Immature natural killer cell (primary cell): ENCODE measurements at regions not wholly inside any gene's neighbourhood (a gene's known extent, or its start where the extent isn't known, plus 50 kb on each side); places are given as distances from the start of the nearest gene placed in this dataset.
A peak's percentile ranks its signal among the peaks of the same experiment; 100 is the strongest.

ENCODE experiments used
- DNase-seq, 3 donors: peaks; one replicate each; pipeline ENCODE4 v3.0.0; 2022; ENCODE audit warnings: mixed read lengths in 1 of 3
- H3K27ac Mint-ChIP-seq, 6 donors: one replicate each; pipeline ENCODE4 v1.8.0; 2020; ENCODE audit warnings: mixed read lengths in 6 of 6, mild to moderate bottlenecking in 5 of 6, inconsistent platforms in 4 of 6, moderate library complexity in 3 of 6
- H3K27me3 Mint-ChIP-seq, 3 donors: one replicate each; pipeline ENCODE4 v1.8.0; 2020 to 2021; ENCODE audit warnings: low read depth in 3 of 3, mild to moderate bottlenecking in 3 of 3, mixed read lengths in 3 of 3, moderate library complexity in 3 of 3, inconsistent platforms in 1 of 3
- H3K36me3 Mint-ChIP-seq, 3 donors: one replicate each; pipeline ENCODE4 v1.8.0; 2020; ENCODE audit warnings: mixed read lengths in 3 of 3, inconsistent platforms in 2 of 3, mild to moderate bottlenecking in 2 of 3
- H3K4me1 Mint-ChIP-seq, 2 donors: one replicate each; pipeline ENCODE4 v1.8.0; 2020; ENCODE audit warnings: inconsistent platforms in 2 of 2, mild to moderate bottlenecking in 2 of 2, mixed read lengths in 2 of 2, moderate library complexity in 1 of 2
- H3K4me3 Mint-ChIP-seq, 5 donors: one replicate each; pipeline ENCODE4 v1.8.0; 2020; ENCODE audit warnings: mild to moderate bottlenecking in 5 of 5, mixed read lengths in 5 of 5, inconsistent platforms in 3 of 5, moderate library complexity in 3 of 5
- H3K9me3 Mint-ChIP-seq, 6 donors: one replicate each; pipeline ENCODE4 v1.8.0; 2020; ENCODE audit warnings: mild to moderate bottlenecking in 6 of 6, mixed read lengths in 6 of 6, inconsistent platforms in 4 of 6, moderate library complexity in 3 of 6

GRCh38 chr9:91155181-91155580 lies 206.5 kb downstream of the AUH start:
- H3K4me1 Mint-ChIP-seq, result peaks cover 73 to 86% of the 10 kb centered on the region in 2 donors
- no peak for DNase-seq
- H3K36me3 Mint-ChIP-seq, result peaks cover 0 to 12% (median 11%) of the 10 kb centered on the region in 3 donors
- H3K4me3 Mint-ChIP-seq, result peak overlapping the region in 3 of 5 donors; percentile 70 to 85 (median 81)
- peaks cover 4 to 5% (median 5%) of the 10 kb centered on the region in 3 donors for H3K27me3 Mint-ChIP-seq
- no peaks in the 10 kb centered on the region for H3K9me3 Mint-ChIP-seq
- H3K27ac Mint-ChIP-seq, result peak overlapping the region; percentile 82 to 98 (median 96)

GRCh38 chr9:91155746-91156376 lies 205.9 kb downstream of the AUH start:
- DNase-seq, result no peak
- peak overlapping the region in 4 of 5 donors; percentile 70 to 85 (median 76) for H3K4me3 Mint-ChIP-seq
- H3K27me3 Mint-ChIP-seq, result peaks cover 3 to 5% (median 3%) of the 10 kb centered on the region in 3 donors
- peak overlapping the region; percentile 82 to 98 (median 96) for H3K27ac Mint-ChIP-seq
- peaks cover 0 to 11% (median 10%) of the 10 kb centered on the region in 3 donors for H3K36me3 Mint-ChIP-seq
- H3K9me3 Mint-ChIP-seq, result no peaks in the 10 kb centered on the region
- H3K4me1 Mint-ChIP-seq, result peaks cover 67 to 80% of the 10 kb centered on the region in 2 donors

GRCh38 chr9:91156451-91157234 lies 205.1 kb downstream of the AUH start:
- Mint-ChIP-seq H3K4me1 (peaks cover 67 to 80% of the 10 kb centered on the region in 2 donors), H3K4me3 (peak overlapping the region; percentile 12 to 85 (median 72)), H3K27me3 (peaks cover 0 to 2% (median 0%) of the 10 kb centered on the region in 3 donors), H3K9me3 (no peaks in the 10 kb centered on the region), H3K27ac (peak overlapping the region; percentile 82 to 98 (median 96)), H3K36me3 (peaks cover 0 to 11% (median 10%) of the 10 kb centered on the region in 3 donors)
- peak; percentile 61 to 77 (median 74) for DNase-seq

GRCh38 chr9:91157883-91158282 lies 203.8 kb downstream of the AUH start:
- Mint-ChIP-seq H3K9me3 (no peaks in the 10 kb centered on the region), H3K4me3 (peak overlapping the region in 1 of 5 donors; percentile 7), H3K36me3 (peaks cover 0 to 5% (median 5%) of the 10 kb centered on the region in 3 donors), H3K27ac (peak overlapping the region in 4 of 6 donors; percentile 83 to 98 (median 96)), H3K4me1 (peaks cover 67 to 80% of the 10 kb centered on the region in 2 donors), H3K27me3 (peaks cover 2 to 4% (median 2%) of the 10 kb centered on the region in 3 donors)
- no peak for DNase-seq

- peak overlapping the region in 4 of 6 donors; percentile 70 to 98 (median 82) for H3K27ac Mint-ChIP-seq
- peaks cover 0 to 5% (median 4%) of the 10 kb centered on the region in 3 donors for H3K36me3 Mint-ChIP-seq
- H3K9me3 Mint-ChIP-seq, result no peaks in the 10 kb centered on the region
- H3K4me3 Mint-ChIP-seq, result peak overlapping the region in 1 of 5 donors; percentile 7
- H3K27me3 Mint-ChIP-seq, result peaks cover 2 to 7% (median 2%) of the 10 kb centered on the region in 3 donors
- no peak for DNase-seq
- peaks cover 67 to 80% of the 10 kb centered on the region in 2 donors for H3K4me1 Mint-ChIP-seq
Measured at GRCh38 chr9:91158286-91158685, 203.4 kb downstream of the AUH start.

GRCh38 chr9:91158946-91159345 lies 202.8 kb downstream of the AUH start:
- DNase-seq, result no peak
- Mint-ChIP-seq H3K27ac (peak overlapping the region in 5 of 6 donors; percentile 55 to 98 (median 81)), H3K4me1 (peaks cover 70 to 80% of the 10 kb centered on the region in 2 donors), H3K4me3 (peak overlapping the region in 1 of 5 donors; percentile 41), H3K36me3 (peaks cover 0 to 4% (median 3%) of the 10 kb centered on the region in 3 donors), H3K9me3 (no peaks in the 10 kb centered on the region), H3K27me3 (peaks cover 2 to 7% (median 4%) of the 10 kb centered on the region in 3 donors)

GRCh38 chr9:91159664-91160121 lies 202.0 kb downstream of the AUH start:
- Mint-ChIP-seq H3K27me3 (peaks cover 3 to 7% (median 5%) of the 10 kb centered on the region in 3 donors), H3K4me3 (peak overlapping the region in 2 of 5 donors; percentile 18 to 38), H3K9me3 (no peaks in the 10 kb centered on the region), H3K4me1 (peaks cover 73 to 80% of the 10 kb centered on the region in 2 donors), H3K27ac (peak overlapping the region in 4 of 6 donors; percentile 80 to 98 (median 84)), H3K36me3 (no peaks in the 10 kb centered on the region)
- DNase-seq, result no peak

GRCh38 chr9:91160181-91160580 lies 201.5 kb downstream of the AUH start:
- no peaks in the 10 kb centered on the region for H3K36me3 Mint-ChIP-seq
- H3K27me3 Mint-ChIP-seq, result peaks cover 5 to 7% (median 6%) of the 10 kb centered on the region in 3 donors
- no peak overlapping the region for H3K27ac Mint-ChIP-seq
- H3K4me3 Mint-ChIP-seq, result no peak overlapping the region
- no peaks in the 10 kb centered on the region for H3K9me3 Mint-ChIP-seq
- DNase-seq, result no peak
- peaks cover 73 to 80% of the 10 kb centered on the region in 2 donors for H3K4me1 Mint-ChIP-seq

GRCh38 chr9:91160599-91161464 lies 200.9 kb downstream of the AUH start:
- Mint-ChIP-seq H3K4me1 (peaks cover 71 to 78% of the 10 kb centered on the region in 2 donors), H3K27me3 (peaks cover 5 to 7% (median 6%) of the 10 kb centered on the region in 3 donors), H3K9me3 (no peaks in the 10 kb centered on the region), H3K36me3 (no peaks in the 10 kb centered on the region), H3K27ac (peak overlapping the region; percentile 37 to 97 (median 92)), H3K4me3 (peak overlapping the region in 4 of 5 donors; percentile 40 to 88 (median 70))
- DNase-seq, result no peak

GRCh38 chr9:91161465-91162300 lies 200.0 kb downstream of the AUH start:
- H3K4me3 Mint-ChIP-seq, result peak overlapping the region; percentile 76 to 88 (median 82)

GRCh38 chr9:91162311-91162710 lies 199.4 kb downstream of the AUH start:
- Mint-ChIP-seq H3K36me3 (no peaks in the 10 kb centered on the region), H3K4me1 (peaks cover 61 to 72% of the 10 kb centered on the region in 2 donors), H3K27ac (peak overlapping the region; percentile 89 to 97 (median 94)), H3K9me3 (no peaks in the 10 kb centered on the region), H3K27me3 (peaks cover 5 to 7% (median 6%) of the 10 kb centered on the region in 3 donors), H3K4me3 (peak overlapping the region; percentile 76 to 88 (median 82))
- peak in 2 of 3 donors; percentile 21 to 39 for DNase-seq

More at GRCh38 chr9:91161465-91162300, 200.0 kb downstream of the AUH start:
- Mint-ChIP-seq H3K27me3 (peaks cover 5 to 7% (median 6%) of the 10 kb centered on the region in 3 donors), H3K36me3 (no peaks in the 10 kb centered on the region), H3K27ac (peak overlapping the region; percentile 89 to 97 (median 94)), H3K9me3 (no peaks in the 10 kb centered on the region), H3K4me1 (peaks cover 67 to 72% of the 10 kb centered on the region in 2 donors)
- no peak for DNase-seq

- Mint-ChIP-seq H3K36me3 (no peaks in the 10 kb centered on the region), H3K9me3 (no peaks in the 10 kb centered on the region), H3K4me3 (peak overlapping the region; percentile 76 to 88 (median 82)), H3K27ac (peak overlapping the region; percentile 89 to 97 (median 94)), H3K27me3 (peaks cover 5 to 7% (median 6%) of the 10 kb centered on the region in 3 donors), H3K4me1 (peaks cover 60 to 69% of the 10 kb centered on the region in 2 donors)
- DNase-seq, result peak; percentile 67 to 69 (median 69)
Measured at GRCh38 chr9:91162784-91163443, 198.8 kb downstream of the AUH start.
